IMR-90 (cell line): ENCODE measurements at regions not wholly inside any gene's neighbourhood (a gene's known extent, or its start where the extent isn't known, plus 50 kb on each side); places are given as distances from the start of the nearest gene placed in this dataset.

Experiments used
- BHLHE40 ChIP-seq: fragments of 150-350 bp; IDR thresholded peaks from 2 replicates; pipeline ENCODE4 v1.6.1; 2016; ENCODE audit warnings: mild to moderate bottlenecking, low read depth, low read length
- CEBPB ChIP-seq: IDR thresholded peaks from 2 replicates; pipeline ENCODE4 v1.6.1; 2012; ENCODE audit warnings: low read depth, low read length, improper control_type of control experiment
- CHD1 ChIP-seq: IDR thresholded peaks from 2 replicates; pipeline ENCODE4 v1.6.1; 2012; ENCODE audit warnings: low read depth, low read length, improper control_type of control experiment
- CTCF ChIP-seq: conservative IDR thresholded peaks from 2 replicates; pipeline ENCODE4 v1.5.1; 2012; ENCODE audit warnings: mild to moderate bottlenecking, low read depth, low read length, improper control_type of control experiment
- FOS ChIP-seq: fragments of 150-350 bp; IDR thresholded peaks from 2 replicates; pipeline ENCODE4 v1.6.1; 2016; ENCODE audit warnings: low read depth, low read length
- MAZ ChIP-seq: IDR thresholded peaks from 2 replicates; pipeline ENCODE4 v1.6.1; 2012; ENCODE audit warnings: low read depth, mild to moderate bottlenecking, low read length, improper control_type of control experiment, moderate library complexity, borderline replicate concordance
- MXI1 ChIP-seq: IDR thresholded peaks from 2 replicates; pipeline ENCODE4 v1.6.1; 2012; ENCODE audit warnings: low read depth, mild to moderate bottlenecking, low read length, moderate library complexity, borderline replicate concordance
- POLR2A ChIP-seq: IDR thresholded peaks from 2 replicates; pipeline ENCODE4 v1.6.1; 2012; ENCODE audit warnings: mild to moderate bottlenecking, low read depth, low read length
- RAD21 ChIP-seq: IDR thresholded peaks from 2 replicates; pipeline ENCODE4 v1.6.1; 2012; ENCODE audit warnings: low read length, improper control_type of control experiment
- RCOR1 ChIP-seq: IDR thresholded peaks from 2 replicates; pipeline ENCODE4 v1.6.1; 2012; ENCODE audit warnings: mild to moderate bottlenecking, low read length, improper control_type of control experiment; ENCODE audit not compliant: insufficient replicate concordance
- RFX5 ChIP-seq: IDR thresholded peaks from 2 replicates; pipeline ENCODE4 v1.8.0; 2012; ENCODE audit warnings: low read depth, mild to moderate bottlenecking, low read length, moderate library complexity
- SMC3 ChIP-seq: fragments of 150-350 bp; IDR thresholded peaks from 2 replicates; pipeline ENCODE4 v1.6.1; 2016; ENCODE audit warnings: low read depth, mild to moderate bottlenecking, antibody characterized with exemption, low read length, moderate library complexity
- TF ChIP-seq, protein P1 (sequence below): fragments of 150-350 bp; IDR thresholded peaks from 2 replicates; pipeline ENCODE4 v1.6.1; 2016; ENCODE audit warnings: low read depth, mild to moderate bottlenecking, low read length, moderate library complexity, borderline replicate concordance

DNA sequence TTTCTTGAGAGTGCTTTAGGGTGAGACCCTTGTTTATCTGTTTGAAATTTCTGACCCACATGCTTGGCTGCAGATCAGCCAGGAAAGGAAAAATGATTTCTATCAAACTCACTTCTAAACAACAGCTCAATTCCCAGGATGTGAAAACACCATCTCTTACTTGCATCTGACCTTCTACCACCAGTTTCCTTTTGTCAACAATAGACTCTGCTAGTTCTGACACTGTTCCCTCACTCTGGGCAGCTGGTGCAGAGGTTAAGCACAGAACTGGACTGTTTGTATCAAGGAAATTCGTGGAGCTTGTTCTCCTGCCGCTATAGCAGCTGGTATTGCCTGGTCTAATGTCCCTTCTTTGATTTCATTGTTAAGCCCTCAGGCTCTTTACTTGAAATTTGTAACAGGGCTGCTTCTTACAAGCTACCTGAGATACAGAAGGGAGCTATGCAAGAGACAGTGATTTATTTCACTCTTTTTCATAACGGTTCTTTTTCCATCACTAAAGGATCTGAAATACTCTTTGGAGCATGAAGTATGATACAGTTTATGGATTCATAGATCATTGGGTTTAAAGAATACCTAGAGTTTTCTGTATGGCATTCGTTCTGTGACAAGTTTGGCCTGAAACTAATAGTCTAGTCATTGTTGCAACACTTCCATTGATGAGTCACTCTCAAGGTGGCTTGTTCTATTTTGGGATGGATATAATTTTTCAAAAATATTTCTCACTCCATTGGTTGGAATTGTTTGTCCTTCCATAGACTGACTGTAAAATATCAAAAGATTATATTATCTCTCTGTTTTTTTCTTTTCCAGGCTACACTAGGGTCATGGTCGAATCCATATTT is 178.2 kb upstream of the ZC3H12C start:
- TF ChIP-seq CTCF (no peak), POLR2A (no peak), CEBPB (peak; percentile 82), FOS (peak; percentile 35; the same call in 1 of the 2 replicates), MXI1 (no peak), RCOR1 (no peak), BHLHE40 (no peak), SMC3 (no peak), RAD21 (no peak), RFX5 (no peak), MAZ (no peak), CHD1 (no peak)
- TF ChIP-seq, protein P1, sequence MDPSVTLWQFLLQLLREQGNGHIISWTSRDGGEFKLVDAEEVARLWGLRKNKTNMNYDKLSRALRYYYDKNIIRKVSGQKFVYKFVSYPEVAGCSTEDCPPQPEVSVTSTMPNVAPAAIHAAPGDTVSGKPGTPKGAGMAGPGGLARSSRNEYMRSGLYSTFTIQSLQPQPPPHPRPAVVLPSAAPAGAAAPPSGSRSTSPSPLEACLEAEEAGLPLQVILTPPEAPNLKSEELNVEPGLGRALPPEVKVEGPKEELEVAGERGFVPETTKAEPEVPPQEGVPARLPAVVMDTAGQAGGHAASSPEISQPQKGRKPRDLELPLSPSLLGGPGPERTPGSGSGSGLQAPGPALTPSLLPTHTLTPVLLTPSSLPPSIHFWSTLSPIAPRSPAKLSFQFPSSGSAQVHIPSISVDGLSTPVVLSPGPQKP: no peak
